DMS153 (cell line): ENCODE measurements at regions not wholly inside any gene's neighbourhood (a gene's known extent, or its start where the extent isn't known, plus 50 kb on each side); places are given as distances from the start of the nearest gene placed in this dataset.

Experiments
- DNase-seq: peaks from one replicate; lab custom pipeline; 2025; lab: John Stamatoyannopoulos, UW

DNA sequence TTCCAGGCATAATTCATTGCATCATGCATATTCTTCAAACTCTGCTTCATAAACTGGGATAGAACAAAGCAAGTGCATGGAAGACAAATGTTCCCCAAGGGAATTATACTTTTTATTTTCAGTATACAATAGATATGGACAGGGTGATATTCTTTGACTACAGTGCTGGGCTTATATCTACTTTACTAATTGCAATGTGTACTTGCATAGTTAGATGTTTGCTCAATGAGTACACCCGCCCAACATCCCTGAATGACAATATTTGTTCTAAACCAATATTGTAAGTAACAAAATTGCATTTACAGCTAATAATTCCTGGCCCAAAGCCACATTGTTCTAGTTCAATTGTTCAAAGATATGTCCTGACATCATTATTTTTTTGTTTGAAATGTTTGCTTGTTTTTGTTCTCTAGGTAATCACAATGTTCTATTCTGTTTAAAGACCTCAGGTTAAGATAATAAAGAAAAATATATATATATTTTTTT lies 171.4 kb downstream of the PTN start:
- DNase-seq = no peak

DNA sequence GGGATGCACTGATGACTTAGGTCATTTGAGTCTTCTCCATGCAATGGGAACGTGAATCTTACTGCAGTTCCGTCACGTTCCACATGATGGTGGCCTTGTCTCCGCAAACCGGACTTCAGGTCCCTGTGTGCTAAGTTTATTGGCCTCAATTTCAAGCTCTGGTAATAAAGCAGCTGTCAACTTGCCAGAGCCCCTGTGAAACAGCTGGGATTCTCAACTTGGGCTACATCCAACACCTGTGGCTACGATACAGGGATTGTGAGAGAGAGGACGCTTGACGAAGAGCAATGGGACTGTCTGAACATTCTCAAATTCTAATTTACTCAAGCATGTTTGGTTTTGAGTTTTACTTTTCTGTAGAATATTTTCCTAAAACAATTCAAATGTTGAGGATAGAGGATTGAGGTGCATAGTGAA lies 174.2 kb downstream of the PTN start:
- DNase-seq = peak; percentile 74

DNA sequence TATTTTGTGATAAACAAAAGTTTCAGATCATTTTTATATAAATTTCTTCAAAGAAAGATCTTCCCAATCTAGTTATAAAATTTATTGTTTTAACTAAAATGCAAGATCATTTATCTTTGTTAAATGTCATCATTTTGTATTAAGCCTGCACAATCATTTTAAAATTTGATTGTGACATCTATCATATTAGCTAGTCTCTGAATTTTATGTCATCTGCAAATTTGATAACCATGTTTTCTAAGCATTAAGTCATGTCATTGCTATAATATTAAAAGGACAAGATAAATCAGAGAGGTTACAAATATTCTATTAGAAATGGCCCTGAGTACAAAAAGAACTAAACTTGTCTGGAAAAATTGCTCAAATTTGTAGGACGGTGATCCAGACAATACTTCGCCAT lies 175.9 kb downstream of the PTN start:
- DNase-seq = no peak

DNA sequence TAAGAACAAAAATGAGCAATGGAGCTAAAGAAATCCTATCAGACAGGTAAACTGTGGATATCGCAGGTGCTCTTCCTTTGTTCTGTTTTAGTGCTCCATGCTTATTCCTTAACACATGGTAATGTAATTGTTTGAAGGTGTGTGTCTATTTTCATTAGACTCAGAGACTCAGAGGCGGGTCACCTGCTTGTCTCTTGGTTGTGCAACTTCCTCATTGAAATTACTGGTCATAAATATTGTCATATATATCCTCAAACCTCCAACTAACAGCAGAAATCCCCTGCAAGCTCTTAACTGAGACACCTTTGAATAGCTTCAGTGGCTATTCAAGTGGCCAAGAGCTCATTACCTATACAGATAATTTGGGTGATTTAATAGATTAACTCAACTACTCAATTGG lies 177.2 kb downstream of the PTN start:
- no peak for DNase-seq

DNA sequence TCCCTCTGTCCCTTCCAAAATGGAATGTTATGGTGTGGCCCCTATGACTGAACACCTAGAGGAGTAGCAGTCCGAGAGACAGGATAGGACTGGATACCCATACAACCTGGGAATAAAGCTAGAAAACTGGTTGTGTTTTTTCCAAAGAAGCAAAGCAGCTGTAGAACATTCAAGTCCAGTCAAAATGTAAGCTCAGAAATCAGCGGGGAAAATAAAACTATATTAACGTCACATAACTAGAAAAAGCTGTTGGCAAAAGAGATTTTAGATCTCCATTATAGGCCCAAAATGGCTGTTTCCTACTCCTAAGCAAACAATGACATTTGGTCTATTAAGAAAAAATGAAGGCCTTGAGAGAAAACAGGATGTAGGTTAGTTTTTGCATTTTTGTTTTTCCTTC lies 177.7 kb downstream of the PTN start:
- no peak for DNase-seq

DNA sequence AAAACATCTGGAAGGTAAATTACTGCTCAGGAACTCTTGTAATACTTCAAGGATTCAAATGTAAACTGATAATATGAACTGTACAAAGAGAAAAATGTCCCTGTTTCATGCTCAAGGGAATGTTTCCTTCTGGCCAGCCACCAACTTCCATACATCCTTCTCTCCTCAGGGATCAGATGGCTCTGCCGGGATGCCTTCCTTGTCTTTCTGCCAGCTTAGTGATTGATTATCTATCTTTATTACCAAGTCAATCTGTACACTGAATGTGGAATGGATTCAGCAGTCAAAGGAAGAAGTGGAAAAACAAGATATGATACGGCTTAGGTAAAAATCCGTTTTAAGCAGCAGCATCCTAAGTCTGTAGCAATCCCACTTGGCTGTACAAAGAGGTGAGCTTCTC lies 178.3 kb downstream of the PTN start:
- DNase-seq = no peak

DNA sequence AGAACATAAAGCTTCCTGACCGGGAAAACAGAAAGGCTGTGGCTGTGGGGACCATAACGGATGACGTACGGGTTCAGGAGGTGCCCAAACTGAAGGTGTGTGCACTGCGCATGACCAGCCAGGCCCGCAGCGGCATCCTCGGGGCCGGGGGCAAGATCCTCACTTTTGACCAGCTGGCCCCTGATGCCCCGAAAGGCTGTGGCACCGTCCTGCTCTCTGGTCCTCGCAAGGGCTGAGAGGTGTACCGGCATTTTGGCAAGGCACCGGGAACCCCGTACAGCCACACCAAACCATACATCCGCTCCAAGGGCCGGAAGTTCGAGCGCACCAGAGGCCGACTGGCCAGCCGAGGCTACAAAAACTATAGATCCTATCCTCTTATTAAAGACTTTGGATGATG lies 179.3 kb downstream of the PTN start:
- no peak for DNase-seq

DNA sequence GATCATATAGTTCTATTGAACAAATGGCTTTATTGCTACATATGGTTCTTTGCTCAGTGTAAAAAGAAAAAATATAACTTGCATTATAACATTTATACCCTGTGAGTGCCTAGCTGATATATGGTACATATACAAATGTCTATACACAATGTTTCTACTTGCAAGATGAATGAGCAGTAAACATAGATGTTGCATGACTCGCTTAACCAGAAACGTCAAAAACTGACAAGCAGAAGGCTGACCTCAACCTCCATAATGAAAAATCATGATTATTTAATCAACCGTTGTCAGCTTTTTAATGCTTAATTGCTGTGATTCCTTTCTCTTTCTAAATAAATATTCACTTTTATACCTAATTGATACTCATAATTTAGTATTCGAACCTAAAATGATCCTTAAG lies 183.3 kb downstream of the PTN start:
- DNase-seq = no peak

DNA sequence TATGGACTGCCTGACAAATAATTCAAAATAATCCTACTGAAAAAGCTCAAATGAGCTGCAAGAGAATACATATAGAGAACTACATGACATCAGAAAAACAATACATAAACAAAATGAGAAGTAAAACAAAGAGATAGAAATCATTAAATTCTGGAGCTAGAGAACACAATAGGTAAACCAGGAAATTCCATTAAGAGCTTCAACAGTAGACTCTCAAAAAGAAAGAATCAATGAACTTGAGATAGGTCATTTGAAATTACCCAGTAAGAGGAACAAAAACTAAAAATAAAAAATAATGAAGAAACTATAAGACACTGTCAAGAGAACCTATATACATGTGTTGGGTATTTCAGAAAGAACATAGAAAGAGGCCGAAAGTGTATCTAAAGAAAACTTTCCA lies 186.3 kb downstream of the PTN start:
- DNase-seq = no peak

DNA sequence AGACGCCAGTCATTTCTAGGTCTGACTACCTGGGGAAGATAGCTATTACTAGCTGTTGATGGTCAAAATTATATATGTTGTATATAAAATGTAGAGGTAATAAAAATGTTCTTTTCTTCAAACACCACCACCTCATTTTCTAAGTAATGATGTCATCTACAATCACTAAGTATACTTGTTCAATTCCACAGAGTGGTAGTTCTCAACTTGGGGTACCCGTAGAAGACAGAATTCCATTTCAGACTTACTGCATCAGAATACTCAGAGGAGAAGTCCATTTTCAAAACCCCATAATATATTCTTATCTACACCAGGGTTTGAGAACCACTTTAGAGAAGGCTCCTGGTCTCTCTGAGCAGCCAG lies 191.9 kb downstream of the PTN start:
- no peak for DNase-seq

DNA sequence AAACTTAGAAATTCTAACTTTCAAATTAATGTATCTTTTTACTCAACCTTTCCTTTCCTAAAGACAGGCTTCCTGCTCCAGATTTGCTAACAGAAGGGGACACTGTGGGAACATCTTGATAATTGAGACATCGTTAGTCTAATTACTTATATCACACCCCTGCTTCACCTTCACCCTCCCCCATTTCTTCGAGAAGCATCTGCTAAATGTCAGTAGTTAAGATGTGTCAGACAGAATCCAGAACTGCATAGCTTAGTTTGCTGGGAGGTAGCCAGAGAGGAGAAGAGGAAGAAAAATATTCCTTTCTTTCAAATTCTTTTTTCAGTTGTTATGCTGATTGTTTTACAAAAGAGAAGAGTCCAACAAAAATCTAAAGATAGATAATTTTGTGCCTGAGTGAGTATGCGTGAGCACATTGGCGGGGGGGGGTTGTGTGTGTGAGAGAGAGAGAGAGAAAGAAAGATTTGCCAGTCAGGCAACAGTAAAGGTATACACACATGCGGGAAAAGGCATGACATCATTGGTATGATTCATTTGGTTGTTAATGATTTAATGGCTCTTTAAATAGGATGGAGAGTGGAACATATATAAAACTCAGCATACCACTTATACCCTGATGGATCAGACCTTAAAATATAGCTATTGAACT lies 192.4 kb downstream of the PTN start:
- no peak for DNase-seq

DNA sequence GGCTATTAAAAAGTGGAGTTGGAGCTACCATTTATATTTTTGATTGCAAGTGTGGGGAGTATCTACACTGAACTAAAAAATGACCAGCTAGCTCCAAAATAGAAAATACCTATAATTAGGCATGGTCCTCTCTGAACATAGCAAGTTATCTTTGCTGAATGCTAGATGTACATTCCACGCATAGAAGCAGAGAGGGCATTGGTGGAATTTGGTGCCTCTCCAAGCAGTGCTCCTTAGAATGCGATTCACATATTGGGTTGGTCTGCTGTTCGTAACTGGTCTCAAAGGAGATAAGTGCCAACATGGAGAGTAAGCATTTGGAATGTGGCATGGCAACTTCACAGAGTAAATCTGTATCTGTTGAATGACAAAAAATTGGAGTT lies 196.2 kb downstream of the PTN start:
- DNase-seq = no peak

DNA sequence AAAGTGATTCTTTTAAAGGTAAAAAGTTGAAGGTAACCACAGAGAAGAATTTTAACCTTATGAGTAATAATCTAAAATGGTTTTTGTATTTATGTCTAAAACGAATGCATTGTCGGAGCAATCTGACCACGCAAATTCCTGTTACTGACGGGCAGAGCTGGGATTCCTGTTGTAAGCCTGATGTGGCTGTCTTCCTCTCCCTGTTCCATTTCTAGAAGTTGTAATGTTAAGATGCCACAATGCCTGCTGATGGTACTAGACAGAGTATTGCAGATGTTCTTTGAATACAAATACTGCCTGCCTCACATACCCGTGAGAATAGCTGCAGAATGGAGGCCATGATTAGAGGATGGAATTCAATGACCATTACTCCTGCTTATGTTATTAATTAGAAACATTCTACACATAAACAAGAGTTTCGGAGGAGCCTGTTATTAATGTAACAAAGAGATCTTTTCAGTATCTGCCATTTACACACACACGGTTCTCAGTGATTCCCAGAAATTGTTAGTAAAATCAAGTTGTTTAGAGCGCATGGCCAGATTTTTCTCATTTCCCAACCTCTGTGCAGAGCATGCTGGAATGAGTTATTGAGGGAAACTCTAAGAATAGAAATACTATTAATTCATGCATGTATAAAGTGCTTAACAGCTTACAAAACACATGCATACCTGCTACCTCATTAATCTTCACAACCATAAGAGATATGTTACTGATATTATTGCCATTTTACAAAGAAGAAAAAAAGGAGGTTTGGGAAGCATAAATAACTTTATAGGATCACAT lies 196.8 kb downstream of the PTN start:
- DNase-seq = no peak

DNA sequence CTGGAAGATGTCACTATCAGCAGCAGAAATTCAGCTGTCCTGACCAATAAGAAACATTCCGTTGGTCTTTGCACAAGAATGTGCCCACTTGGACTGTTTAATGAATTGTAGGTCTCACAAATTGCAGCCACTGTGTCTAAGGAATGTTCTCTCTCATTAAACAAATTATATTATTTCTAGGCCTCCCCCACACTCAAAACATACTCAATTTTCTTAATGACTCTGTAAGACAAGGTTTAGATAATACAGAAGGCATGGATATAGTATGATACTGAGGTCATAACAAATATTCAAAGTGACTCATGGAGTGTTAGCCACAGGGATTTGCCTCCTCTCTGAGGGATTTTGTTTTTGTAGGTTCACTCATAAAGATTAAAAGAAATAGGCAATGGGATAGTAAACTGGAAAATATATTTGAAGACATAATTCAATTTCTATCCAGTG lies 197.5 kb downstream of the PTN start:
- no peak for DNase-seq

DNA sequence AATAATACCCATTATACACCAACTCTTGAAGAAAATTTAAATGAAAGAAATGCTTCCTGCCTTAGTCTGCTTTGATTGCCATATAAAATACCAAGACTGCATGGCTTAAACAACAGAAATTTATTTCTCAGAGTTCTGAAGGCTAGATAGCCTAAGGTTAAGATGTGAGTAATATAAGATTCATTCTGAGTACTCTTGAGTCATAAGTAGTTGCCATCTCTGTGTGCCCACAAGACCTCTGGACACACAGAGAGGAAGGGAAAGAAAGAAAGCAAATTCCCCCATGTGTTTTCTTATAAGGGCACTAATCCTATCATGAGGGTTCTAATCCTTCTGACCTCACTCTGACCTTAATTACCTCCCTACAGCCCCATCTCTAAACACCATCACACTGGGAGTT lies 201.2 kb downstream of the PTN start:
- no peak for DNase-seq

DNA sequence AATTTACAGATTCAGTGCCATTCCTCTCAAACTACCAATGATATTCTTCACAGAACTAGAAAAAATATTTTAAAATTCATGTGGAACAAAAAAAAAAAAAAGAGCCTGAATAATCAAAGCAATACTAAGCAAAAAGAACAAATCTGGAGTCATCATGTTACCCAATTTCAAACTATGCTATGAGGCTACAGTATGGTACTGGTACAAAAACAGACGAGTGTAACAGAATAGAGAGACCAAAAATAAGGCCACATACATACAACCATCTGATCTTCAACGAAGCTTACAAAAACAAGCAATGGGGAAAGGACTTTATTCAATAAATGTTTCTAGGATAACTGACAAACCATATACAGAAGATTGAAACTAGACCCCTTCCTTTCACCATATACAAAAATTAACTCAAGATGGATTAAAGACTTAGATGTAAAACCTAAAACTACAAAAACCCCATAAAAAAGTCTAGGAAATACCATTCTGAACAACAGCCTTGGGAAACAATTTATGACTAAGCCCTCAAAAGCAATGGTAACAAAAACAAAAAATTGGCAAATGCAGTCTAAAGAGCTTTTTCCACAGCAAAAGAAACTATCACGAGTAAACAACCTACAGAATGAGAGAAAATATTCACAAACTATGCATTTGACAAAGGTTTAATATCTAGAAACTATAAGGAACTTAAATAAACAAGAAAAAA lies 207.7 kb downstream of the PTN start:
- no peak for DNase-seq

DNA sequence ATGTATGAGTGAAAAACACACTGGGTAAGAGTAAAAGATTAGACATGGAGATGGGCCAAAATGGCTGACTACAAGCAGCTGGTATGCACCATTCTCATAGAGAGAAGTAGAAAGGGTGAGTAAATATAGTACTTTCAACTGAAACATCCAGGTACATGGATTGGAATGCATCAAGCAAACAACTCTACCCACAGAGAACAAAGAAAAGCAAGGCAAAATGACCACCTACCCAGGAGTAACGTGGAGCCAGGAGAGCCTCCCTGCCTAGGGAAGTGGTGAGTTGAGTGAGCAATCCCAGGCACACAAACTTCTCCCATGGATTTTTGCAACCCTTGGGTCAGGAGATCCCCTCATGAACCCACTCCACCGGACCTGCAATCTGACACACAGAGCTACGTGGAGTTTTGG lies 212.8 kb downstream of the PTN start:
- DNase-seq = no peak

DNA sequence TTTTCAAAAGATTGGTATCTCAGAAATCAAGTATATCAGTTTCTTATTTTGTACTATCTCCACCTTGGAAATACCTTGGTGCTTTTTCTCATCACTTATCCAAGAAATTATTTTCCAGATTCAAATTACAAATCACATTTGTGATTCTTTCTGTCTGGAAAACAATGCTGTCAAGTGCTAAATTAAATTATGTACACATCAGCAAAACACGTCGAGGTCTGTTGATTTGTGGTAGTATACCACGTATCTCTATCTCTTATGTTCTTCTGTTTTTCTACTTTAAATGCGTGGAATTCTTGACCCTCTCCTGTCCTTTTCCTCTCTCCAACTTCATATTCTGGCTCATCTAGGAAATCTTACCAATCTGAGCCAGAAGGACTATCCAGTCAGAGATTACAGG lies 214.5 kb downstream of the PTN start:
- DNase-seq = no peak

DNA sequence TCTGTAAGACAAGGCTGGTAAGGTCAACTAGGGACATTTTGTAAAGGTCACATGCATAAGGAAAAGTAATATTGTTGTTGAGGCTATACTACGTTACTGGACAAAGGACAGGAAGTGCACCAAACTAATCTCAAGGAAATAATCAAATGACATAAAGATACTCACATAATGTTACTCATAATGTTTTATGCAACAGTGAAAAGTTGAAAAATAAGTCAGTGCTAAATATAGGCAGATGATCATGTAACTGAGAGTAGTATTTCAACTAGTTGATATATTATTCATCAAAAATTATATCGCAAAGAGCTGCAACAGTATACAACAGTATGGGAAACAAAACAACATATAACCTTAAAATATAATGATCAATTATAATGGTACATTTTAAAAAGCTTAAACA lies 215.7 kb downstream of the PTN start:
- no peak for DNase-seq

DNA sequence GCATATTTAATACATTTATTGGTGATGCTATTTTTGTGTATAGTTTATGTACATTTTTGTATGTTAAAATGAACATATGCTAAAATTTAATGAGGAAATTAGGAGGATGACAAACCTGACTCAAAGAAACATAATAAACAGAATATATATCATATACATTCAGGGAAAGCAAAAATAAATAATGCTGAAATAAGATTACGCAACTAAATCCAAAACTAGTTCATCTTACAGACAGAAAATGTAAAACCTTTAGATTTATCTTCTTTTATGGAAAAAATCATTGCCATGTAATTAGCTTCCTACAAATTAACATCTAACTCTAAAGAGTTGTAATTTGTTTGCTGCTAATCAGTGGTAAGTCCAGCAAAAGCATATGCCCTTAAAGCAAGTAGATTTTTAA lies 216.5 kb downstream of the PTN start:
- DNase-seq = no peak

DNA sequence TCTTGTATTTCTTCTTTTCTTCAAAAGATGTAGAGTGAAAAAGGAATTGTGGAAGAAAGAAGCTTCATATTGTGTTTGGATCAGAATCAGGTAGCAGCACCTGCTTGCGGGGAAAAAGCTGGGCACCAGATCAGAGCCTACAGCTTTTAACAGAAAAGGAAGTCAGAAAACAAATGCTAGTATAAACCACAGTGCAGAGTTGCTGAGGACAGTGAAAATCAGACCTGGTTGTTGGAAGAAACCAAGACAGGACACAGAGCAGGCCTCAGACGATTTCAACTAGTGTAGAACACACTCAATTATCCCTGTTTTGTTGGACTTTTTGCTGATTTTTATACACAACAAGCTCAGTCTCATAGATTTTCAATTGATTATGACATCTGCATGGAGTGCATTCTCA lies 221.4 kb downstream of the PTN start:
- DNase-seq = no peak

DNA sequence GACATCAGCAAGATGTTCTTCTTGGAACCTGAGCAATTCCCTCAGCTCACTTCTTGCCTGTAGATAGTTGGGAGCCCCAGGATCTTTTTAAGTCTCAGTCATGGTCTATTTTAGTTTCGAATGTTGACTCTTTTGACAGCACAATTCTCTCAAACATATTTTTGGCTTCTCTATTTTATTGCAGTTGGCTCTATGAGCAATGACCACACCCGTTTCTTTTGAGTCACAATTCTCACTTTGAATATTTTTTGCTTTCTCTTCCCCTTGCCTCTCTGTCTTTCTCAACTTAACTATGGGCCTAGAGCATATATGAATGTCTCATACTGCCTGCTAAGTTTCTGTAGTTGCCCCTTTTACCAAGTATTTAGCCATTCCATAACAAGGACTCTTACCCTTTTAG lies 222.8 kb downstream of the PTN start:
- DNase-seq = no peak

DNA sequence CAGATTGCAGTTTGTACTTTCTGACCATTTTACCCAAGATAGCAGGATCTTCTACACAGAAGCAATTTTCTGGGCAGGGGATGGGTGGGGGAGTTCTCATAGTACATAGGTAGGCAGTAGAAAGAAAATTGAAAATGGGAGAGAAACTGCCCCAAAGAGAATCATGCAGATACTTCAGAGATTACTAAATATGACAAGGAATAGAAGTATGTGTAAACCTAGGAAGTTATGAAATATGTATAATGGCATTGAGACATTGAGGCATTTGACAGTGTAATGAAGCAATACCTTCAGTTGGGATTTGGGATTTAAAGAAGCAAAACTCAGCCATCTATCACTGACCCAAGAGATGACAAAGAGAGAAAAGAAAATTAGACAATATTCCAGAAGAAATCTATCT lies 233.0 kb downstream of the PTN start:
- DNase-seq = no peak
